WERI-Rb-1 (cell line): ENCODE measurements at regions not wholly inside any gene's neighbourhood (a gene's known extent, or its start where the extent isn't known, plus 50 kb on each side); places are given as distances from the start of the nearest gene placed in this dataset.

ENCODE experiments used
- DNase-seq: peaks from one replicate; pipeline ENCODE4 v3.0.0-alpha.2; 2020
- H3K27ac ChIP-seq: fragments of 250-450 bp; sonication (Bioruptor Pico); 2 replicates; pipeline ENCODE4 v1.5.1; 2020; ENCODE audit warnings: mild to moderate bottlenecking, moderate library complexity
- H3K27me3 ChIP-seq: fragments of 250-450 bp; sonication (Bioruptor Pico); 2 replicates; pipeline ENCODE4 v1.5.1; 2021; ENCODE audit warnings: mild to moderate bottlenecking, low read depth, moderate library complexity; ENCODE audit not compliant: insufficient read depth, severe bottlenecking
- H3K36me3 ChIP-seq: fragments of 250-450 bp; sonication (Bioruptor Pico); 2 replicates; pipeline ENCODE4 v1.5.1; 2020; ENCODE audit warnings: mild to moderate bottlenecking, moderate library complexity
- H3K4me3 ChIP-seq: 2 replicates; pipeline ENCODE4 v1.5.1; 2011; ENCODE audit warnings: low read depth, mild to moderate bottlenecking, control low read depth, low read length
- H3K9me3 ChIP-seq: fragments of 250-450 bp; sonication (Bioruptor Pico); 2 replicates; pipeline ENCODE4 v1.5.1; 2021; ENCODE audit warnings: mild to moderate bottlenecking, moderate library complexity; ENCODE audit not compliant: severe bottlenecking
- TF ChIP-seq, protein P1 (sequence below): IDR thresholded peaks from 2 replicates; pipeline ENCODE4 v1.5.1; 2011; ENCODE audit warnings: low read depth, mild to moderate bottlenecking, control low read depth, inconsistent platforms, low read length

- H3K4me3 ChIP-seq = no peak overlapping the region
- H3K27me3 ChIP-seq = no peaks in the 10 kb centered on the region
- TF ChIP-seq, protein P1, sequence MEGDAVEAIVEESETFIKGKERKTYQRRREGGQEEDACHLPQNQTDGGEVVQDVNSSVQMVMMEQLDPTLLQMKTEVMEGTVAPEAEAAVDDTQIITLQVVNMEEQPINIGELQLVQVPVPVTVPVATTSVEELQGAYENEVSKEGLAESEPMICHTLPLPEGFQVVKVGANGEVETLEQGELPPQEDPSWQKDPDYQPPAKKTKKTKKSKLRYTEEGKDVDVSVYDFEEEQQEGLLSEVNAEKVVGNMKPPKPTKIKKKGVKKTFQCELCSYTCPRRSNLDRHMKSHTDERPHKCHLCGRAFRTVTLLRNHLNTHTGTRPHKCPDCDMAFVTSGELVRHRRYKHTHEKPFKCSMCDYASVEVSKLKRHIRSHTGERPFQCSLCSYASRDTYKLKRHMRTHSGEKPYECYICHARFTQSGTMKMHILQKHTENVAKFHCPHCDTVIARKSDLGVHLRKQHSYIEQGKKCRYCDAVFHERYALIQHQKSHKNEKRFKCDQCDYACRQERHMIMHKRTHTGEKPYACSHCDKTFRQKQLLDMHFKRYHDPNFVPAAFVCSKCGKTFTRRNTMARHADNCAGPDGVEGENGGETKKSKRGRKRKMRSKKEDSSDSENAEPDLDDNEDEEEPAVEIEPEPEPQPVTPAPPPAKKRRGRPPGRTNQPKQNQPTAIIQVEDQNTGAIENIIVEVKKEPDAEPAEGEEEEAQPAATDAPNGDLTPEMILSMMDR = peak; percentile 31; the same call in 1 of the 2 replicates
- no peak overlapping the region for H3K27ac ChIP-seq
- DNase-seq = no peak
- no peaks in the 10 kb centered on the region for H3K36me3 ChIP-seq
- H3K9me3 ChIP-seq = no peaks in the 10 kb centered on the region
Measured at GRCh38 chr21:38170704-38171682, 85.8 kb upstream of the KCNJ15 start.

DNA sequence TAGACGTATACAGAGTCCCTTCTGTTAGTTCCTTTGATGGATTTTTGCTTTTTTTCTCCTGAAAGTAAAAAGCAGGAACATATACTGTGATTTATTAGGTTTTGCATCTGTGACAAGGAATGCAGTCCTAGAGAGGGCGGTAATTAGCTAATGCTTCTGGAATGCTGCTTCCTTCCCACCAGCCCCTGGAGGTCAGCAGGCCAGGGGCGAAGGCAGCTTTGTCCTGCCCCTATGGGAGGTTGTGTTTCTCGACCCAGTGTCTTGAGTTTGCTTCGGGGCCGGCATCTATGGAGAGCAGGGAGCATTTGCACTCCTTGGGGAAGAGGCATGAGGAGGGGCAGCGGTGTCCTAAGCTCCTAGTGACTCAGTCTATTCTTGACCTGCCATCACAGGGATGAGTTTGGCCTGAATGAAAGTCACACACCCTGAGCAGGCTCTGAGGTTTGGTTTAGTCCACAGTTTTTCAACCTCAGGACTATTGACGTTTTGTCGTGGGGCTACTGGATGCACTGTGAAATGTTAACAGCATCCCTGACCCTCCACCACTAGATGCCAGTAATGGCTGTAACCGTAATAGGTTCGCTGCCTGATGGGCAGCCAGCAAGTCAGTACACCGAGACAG, 85.0 kb upstream of the KCNJ15 start:
- Histone ChIP-seq H3K27me3 (no peaks in the 10 kb centered on the region), H3K4me3 (no peak overlapping the region), H3K27ac (no peak overlapping the region), H3K36me3 (no peaks in the 10 kb centered on the region), H3K9me3 (no peaks in the 10 kb centered on the region)
- DNase-seq = no peak
- TF ChIP-seq, protein P1 = peak; percentile 52

GRCh38 chr21:38173276-38174035, 83.3 kb upstream of the KCNJ15 start:
- TF ChIP-seq, protein P1 = no peak
- H3K9me3 ChIP-seq = no peaks in the 10 kb centered on the region
- H3K27me3 ChIP-seq = no peaks in the 10 kb centered on the region
- H3K4me3 ChIP-seq = no peak overlapping the region
- no peak overlapping the region for H3K27ac ChIP-seq
- no peaks in the 10 kb centered on the region for H3K36me3 ChIP-seq
- DNase-seq = no peak

- DNase-seq = no peak
- H3K36me3 ChIP-seq = no peaks in the 10 kb centered on the region
- H3K27me3 ChIP-seq = no peaks in the 10 kb centered on the region
- H3K9me3 ChIP-seq = no peaks in the 10 kb centered on the region
- no peak overlapping the region for H3K27ac ChIP-seq
- H3K4me3 ChIP-seq = no peak overlapping the region
- TF ChIP-seq, protein P1 = no peak
Measured at GRCh38 chr21:38175306-38175705, 81.5 kb upstream of the KCNJ15 start.

DNA sequence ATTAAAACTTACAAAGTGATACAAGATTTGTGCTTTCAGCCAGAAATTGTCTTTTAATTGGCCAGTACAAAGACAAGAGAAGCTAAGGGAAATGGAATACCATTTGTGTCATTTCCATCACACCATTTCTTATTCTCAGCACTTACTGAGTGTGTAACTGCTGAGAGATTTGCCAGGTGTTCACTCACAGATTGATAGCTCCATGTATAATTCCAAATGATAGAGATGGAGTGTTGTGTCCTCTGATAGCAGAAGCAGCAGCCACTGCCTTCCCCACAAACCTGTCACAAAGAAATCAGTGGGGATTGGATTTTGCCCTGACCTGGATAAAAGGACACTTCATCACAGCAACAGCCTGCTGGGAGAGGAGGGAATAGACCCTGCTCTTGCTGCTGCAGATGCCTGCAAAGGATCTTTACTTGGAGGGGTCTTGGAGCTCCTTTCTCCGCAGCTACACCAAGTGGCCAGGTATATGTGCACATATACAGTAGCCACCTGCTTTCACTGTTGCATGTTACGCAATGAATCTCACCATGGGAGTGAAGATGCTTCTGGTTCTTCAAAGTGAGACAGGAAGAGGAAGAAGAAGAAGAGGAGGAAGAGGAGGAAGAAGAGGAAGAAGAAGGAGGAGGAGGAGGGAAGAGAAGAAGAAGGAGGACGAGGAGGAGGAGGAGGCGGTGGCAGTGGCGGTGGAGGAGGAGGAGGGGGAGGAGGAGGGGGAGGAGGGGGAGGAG, 78.7 kb upstream of the KCNJ15 start:
- H3K27ac ChIP-seq = no peak overlapping the region
- TF ChIP-seq, protein P1 = 0 out of 2 replicates have a peak, but pooled peaks have one; percentile 12
- H3K9me3 ChIP-seq = no peaks in the 10 kb centered on the region
- H3K27me3 ChIP-seq = no peaks in the 10 kb centered on the region
- no peak overlapping the region for H3K4me3 ChIP-seq
- DNase-seq = no peak
- no peaks in the 10 kb centered on the region for H3K36me3 ChIP-seq
